HK-2 (cell line): ENCODE measurements at regions not wholly inside any gene's neighbourhood (a gene's known extent, or its start where the extent isn't known, plus 50 kb on each side); places are given as distances from the start of the nearest gene placed in this dataset.
"Not testable (repeated sequence)": the region's sequence is repeated elsewhere in the genome, so short reads cannot be mapped to it uniquely, and the experiment has no call there.

Experiments
- DNase-seq: peaks from one replicate; pipeline ENCODE4 v3.0.0-alpha.2; 2018; ENCODE audit not compliant: unreplicated experiment

DNA sequence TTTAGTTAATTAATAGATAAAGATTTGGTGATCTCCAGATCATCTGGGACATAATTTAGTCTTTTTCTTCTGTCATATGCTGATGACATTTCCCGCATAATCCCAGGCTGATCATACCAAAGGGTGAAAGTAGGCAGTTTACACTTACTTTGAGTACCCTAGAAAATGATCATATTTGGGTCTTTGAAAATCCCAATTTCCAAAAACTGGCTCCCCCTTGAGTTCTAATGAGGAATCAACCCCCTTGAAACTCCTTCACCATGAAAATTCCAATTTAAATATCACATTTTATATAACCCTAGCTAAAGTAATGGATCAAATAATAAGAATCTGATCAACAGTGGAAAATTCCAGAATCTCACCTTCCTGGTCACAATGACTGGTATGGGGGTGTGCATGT is 223.4 kb downstream of the NAF1 start:
- no peak for DNase-seq

DNA sequence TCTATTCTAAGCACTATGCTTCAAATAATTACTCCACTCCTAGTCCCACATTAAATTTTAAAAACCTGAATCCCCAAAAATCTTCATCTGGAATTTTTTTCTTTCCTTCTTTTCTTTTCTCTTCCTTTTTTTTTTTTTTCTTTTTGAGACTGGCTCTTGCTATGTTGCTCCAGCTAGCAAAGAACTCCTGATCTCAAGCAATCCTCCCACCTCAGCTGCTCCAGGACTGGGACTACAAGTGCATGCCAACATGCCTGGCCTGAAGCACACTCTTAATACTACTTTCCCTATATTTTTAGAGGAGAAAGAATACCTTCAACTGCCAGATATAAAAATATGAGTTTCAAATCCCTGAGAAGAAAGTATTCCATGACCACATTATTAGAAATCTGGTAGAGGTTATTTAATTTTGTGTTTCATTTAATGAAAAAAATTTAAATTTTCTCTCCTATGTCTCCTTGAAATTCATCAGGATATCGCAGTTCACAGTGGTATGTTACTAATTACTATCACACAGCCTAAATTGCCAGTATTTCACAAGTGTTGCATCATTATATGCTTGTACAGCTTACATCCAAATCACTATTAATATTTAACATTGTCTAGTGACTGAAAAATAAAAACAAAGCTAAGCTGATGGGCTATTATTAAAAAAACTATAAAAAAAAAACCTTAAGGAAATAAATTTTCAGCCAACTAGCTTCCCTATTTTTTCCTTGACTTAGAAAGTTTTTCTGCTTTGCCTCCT is 227.8 kb downstream of the NAF1 start:
- no peak for DNase-seq

DNA sequence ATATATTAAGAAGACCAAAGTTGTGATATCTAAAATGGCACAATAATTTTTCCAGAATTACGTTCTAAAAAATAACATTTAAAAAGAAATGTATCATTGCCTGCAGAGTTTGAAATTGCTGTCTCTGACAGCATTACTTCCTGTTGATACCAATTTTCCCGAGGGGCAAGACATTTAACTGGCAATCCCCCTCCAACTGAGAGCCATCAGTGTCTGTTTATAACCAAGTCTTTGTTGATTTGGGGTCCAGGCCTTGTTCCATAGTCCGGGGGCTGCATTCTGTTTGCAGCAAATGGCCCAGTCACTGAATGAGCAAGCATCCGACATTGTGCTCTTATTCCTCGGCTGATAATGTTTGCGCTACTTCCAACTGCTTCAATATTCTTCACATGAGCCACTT is 231.5 kb downstream of the NAF1 start:
- DNase-seq = no peak

DNA sequence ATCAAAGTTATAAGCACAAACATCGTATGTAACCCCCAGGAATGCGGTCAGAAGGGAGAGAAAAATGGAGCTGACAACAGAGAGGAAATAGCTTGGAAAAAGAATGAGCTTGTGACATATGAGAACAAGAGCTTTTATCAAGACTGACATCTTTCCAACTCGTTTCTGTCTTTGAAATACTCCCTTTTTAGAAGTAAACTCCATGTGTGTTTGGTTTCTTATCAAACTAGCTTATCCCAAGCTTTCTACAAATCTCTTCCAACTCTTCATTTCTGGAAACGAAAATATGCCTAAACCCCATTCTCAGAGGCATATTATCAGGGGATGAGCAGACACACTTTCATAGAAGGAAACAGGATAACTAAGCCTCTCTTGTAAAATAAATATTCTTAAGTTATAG is 235.4 kb downstream of the NAF1 start:
- DNase-seq = no peak

DNA sequence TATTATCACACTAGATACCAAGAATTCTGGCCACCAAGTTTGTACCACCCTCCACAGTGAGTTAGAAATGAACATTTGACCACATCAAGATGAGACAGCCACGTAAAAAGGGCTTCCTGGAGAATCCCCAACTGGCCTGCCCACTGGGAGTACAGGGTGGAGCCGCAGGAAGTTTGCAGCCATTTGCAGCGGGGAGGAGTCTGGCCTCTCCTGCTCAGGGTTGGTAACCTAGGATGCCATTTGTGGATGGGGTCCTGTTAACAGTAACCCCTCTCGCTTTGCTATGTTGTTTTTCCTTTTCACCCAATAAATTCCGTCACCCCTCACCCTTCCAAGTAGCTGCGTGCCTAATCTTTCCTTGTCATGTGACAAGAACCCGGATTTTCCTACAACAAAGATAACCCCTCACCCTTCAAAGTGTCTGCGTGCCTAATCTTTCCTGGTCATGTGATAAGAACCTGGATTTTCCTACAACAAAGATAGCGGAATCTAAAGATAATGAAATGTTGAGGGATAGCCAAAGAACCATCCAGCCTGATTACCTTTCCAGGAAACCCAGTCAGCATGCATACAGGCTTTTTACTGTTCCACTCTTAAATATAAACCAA is 245.4 kb downstream of the NAF1 start:
- DNase-seq = no peak

DNA sequence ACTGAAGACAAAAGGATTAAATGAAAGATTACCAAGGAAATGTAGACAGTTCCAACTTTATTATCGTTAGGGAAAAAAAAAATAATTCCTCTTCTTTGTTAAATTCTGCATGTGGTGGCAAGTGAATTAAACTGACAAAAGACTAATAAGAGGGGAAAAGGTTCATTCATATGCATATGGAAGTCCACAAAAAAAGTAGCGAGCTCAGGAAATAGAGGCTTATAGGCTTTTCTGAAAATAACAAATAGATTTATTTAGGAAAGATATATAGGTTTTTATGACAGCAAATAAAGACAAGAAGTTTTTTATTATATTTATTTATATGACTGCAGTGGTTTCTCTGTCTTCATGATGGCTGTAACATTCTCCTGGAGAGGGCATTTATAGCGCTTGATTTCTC is 246.0 kb downstream of the NAF1 start:
- DNase-seq = no peak

DNA sequence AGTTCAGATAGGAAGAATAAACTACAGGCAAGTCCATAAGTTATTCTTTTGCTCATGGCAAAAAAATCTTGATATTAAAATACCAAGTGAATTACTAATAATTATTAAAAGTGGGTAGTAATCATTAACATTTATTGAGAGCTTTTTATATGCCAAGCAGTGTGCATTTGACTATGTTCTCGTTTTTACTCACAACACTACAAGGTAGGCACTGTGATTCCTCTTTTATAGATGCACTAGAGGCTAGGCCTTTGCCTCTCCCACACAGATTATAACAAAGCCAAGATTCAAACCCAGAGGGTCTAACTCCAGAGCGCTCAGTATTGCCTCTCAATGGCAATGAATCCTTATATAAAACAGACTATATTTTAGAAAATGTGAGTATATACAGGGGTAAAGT is 254.2 kb downstream of the NAF1 start:
- DNase-seq = no peak

DNA sequence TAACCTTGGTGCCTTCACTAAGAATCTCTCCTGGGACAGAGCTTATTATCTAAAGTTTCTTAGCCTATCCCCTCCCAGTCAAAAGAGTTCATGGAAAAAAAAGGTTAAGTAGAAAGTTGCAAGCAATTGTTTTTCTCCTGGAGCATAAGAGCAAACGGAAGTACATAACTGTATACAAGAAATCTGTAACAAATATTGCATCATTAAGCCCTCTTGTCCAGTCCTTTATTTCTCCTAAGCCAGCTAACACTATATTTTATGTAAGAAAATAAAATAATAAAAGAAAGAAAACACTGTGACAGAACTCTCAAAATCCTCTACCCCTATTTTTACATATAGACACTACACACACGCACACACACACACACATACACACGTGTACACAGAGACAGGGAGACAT is 255.3 kb downstream of the NAF1 start:
- no peak for DNase-seq

DNA sequence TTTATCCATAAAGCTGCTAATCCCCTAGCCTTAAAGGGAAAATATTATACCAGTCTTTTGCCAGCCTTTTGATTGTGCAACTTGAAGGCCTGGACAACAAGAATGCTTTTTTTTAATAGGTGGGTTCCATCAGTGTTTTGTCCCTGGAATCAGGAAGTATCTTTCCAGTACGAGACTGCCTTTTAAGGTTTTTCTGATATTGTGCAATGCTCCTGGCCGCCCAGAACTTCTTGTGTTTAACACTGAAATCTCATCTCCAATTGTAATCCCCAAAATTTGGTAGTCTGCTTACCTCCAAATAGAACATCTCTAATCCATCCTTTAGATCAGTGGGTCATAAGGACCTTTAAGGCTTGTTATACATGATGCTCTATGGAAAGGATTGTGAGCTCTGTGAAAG is 256.7 kb downstream of the NAF1 start:
- no peak for DNase-seq

DNA sequence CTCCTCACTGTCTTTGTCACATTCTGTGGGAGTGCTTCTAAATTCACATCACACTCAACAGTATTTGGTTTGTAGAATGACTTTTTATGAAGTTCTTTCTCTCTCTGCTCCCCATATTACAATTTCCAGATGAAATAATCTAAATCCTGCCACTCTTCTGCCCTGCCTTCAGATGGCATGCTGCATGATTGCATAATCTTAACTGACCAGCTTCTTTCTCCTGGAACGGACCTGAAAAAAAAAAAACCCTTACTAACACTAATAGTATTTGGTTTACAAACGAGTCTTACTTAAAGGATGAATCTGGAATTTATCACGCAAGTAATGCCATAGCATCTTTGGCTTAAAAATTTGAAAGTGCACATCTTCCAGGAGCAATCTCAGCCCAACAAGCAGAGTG is 272.3 kb downstream of the NAF1 start:
- DNase-seq = no peak

DNA sequence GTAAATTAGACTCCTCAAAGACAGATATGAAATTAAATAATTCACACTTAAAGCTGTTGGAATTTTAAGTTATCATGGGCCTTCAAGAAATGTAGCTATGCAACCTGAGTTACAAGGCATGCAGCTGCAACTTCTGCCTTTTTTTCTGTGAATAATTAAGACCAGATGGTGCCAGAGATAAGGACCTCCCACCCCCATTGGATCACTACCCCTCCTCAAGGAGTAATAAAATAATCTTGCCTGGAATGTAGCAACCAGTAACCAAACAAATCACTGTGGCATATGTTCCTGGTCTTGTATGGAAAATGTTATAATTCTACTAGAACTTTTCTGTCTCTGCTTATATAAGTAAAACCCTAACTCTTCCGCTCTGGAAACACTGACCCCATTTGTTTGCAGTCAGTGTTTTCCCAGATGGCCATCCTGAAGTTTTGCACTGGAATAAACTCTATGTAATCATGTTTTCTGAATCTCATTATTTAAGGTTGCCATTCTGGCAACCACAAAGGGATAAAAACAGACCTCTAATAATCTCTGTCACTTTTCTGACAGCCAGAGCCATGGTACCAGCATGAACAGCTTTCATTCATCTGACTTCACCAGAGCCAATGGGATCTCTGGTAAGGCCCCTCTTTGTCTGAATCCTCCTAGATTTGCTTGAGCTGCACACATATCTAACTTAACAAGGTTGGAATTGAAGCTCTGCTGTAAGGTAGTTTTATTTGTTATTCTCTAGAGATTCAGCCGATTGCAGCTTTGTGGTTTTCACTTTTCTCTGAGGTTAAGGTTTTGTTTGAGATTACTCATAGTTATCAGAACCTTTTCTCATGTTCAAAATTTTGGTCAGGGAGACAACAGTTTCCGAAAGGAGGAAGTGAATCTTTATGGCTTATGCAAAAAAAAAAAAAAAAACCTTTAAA is 274.6 kb downstream of the NAF1 start:
- no peak for DNase-seq

DNA sequence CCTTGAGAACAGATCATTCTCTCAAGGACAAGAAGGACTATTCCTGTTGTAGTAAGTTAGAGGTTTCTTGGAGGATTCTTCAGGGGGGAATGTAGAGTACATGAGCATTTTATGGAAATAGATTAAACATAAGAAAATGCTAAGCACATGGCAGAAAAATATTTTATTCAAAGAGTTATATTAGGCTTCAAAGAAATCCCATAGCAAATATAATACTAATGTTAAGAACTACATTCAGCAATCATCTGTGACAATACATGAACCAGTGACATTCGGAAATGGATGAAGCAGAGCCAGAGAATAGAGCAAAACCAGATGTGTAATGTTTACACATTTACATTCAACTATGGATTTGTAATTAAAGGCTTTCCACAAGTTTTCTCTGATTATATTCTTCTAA is 288.6 kb downstream of the NAF1 start:
- DNase-seq = no peak

DNA sequence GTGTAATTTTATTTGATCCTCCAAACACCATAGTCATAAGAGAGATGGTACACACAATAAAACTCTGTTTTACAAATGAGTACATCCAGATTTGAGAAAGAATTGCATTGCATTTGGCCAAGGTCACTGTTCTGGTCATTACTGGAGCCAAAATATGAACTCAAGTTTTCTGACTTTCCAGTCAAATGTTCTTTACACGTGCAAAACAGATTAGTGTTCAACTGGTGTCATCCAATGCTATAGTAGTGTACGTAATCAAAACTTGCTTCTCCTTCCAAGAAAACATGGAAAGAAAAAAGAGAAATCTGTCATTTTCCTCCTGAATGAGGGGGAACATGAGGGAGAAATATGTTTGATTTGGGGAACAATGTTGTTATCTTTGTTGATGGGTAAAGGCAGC is 291.9 kb downstream of the NAF1 start:
- no peak for DNase-seq

DNA sequence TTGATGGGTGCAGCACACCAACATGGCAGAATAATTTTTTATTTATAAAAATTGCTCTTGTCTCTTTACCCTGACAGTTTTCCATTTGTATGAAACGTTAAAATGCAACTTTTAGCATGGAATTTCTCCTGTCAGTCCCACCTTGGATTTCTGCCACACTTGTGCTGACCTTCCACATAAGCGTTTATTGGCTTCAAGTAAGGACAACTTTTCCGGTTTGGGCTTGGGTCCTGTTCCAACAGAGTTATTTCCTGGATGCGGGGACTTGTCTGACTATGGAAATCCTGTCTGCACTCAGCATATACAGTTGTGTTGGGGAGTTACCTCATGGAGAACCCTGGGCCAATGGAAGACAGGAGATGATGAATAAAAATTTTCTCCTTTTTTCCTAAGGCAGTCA is 294.7 kb downstream of the NAF1 start:
- DNase-seq = no peak

DNA sequence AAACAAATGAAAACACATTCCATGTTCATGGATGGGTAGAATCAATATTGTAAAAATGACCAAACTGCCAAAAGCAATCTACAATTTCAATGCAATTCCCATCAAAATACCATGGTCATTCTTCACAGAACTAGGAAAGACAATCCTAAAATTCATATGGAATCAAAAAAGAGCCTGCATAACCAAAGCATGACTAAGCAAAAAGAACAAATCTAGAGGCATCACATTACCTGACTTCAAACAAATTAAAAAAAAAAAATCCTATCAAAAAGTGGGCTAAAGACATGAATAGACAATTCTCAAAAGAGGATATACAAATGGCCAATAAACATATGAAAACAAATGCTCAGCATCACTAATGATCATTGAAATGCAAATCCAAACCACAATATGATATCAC is 297.5 kb downstream of the NAF1 start:
- DNase-seq = no peak

DNA sequence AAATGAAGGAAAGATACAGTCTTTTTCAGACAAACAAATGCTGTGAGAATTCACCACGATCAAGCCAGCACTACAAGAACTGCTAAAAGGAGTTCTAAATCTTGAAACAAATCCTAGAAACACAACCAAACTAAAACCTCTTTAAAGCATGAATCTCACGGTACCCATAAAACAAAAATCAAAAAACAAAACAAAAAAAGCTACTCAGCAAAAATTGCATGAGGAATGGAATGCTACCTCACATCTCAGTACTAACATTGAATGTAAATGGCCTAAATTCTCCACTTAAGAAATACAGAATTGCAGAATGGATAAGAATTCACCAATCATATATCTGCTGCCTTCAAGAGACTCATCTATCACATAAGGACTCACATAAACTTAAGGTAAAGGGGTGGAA is 300.1 kb downstream of the NAF1 start:
- DNase-seq = no peak

DNA sequence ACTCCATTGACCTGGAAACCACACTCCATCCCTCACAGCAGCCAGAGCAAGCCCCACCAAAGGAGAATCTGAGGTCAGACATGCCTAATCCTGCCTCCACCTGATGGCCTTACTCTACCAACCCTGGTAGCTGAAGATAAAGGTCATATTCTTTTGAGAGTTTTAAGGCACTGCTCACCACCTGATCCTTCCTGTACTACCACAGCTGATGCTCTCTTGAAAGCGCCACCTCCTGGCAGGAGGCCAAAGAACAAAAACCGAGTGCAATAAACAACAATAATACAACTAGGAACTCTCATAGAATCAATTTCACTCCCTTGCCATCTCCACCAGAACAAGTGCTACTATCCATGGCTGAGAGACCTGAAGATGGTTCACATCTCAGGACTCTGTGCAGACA is 301.6 kb downstream of the NAF1 start:
- no peak for DNase-seq

DNA sequence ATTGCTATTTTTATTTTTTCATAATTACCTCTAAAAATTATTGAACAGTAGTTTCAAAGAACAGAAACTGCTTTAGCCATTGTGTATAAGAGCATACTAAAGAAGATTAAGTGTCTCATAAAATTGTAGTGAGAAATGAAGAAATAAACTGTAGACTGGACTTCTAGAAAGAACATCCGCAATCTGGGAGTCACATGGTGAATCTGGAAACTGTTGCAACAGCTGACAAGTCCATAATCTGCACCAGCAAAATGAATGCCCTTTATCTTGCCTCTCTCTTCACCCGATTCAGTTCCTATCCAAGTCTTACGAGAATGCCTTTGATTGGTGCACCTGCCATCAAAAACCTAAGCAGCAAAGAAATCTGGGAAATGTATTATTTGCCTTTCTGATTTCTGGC is 312.9 kb downstream of the NAF1 start:
- no peak for DNase-seq

DNA sequence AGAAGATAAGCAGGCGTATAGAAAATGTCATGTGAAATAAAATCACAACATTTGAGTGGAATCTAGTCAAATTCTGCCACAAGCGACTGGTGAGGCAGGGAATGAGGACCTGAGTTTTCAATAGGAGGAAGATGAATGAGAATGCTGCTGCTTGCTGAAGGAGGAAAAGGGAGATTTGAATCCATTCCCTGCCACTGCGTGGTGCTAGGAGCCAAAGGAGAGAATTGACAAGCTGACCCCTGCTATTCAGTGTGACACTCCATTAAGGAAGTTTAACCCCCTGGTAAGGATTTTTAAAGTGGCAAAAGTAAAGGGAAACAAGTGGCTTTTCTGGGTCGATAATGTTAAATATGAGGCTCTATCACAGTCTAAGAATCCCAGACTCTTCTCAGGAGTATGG is 314.0 kb downstream of the NAF1 start:
- DNase-seq = no peak

DNA sequence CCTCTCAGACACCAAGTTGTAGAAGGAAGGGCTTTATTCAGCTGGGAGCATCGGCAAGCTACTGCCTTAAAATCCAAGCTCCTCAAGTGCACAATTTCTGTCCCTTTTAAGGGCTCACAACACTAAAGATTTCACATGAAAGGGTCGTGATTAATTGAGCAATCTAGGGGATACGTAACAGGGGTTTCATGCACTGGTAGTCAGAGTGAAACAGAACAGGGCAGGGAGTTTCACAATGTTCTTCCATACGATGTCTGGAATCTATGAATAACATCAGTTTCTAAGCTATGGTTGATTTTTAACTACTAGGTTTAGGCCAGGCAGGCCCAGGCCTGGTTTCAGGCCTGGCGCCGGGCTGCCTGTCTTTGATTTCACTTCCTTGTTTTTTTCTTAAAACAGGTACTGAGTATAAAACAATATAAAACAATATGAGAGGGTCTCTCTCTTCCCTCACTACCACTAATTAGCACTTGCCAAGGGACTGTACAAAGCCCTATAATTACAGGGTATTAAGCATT is 315.4 kb downstream of the NAF1 start:
- not testable (repeated sequence) for DNase-seq

DNA sequence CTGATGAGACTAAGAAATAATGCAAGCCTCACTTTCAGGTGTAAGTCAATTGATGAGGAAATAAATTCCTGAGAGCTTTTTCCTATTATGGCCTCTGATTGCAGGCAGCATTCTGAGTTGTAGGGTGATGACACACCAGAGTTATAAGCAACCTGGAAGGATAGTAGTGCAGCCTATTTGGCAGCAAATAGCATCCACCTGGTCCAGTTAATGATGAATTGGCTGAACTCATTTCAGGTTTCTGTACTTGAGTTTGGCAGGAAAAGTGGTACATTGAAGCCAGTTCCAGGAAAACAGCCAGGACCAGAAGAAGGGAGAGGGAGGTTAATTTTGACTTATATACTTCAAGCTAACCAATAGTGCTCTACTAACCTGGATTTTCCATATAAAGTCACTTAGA is 316.8 kb downstream of the NAF1 start:
- DNase-seq = no peak

DNA sequence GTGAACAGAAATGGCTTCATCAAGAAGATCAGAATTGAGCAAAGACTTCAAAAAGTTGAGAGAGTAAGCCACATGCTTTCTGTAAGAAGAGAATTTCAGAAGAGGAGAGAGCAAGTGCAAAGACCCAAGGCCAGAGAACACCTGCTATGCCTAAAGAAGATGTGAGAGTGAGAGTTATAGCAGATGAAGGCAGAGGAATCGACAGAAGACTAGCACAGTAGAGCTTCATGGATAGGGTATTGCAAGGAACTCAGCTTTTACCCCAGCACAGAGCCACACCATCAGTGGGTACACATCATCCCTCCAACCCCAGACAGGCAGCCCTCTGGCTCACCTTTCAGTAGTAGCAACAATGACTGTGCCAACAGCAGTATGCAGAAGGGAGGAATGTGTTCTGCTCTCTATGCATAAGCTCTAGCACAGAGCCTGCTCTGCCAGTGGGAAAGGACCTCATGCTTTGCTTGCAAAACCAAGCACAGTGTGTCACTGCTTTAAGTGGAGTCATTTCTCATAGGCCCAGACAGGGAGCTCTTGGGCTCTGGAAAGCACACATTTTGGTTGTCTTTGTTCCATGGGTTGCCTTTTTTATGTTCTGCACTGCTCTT is 318.6 kb downstream of the NAF1 start:
- no peak for DNase-seq
